KMS-11 (cell line): ENCODE measurements at regions not wholly inside any gene's neighbourhood (a gene's known extent, or its start where the extent isn't known, plus 50 kb on each side); places are given as distances from the start of the nearest gene placed in this dataset.

Experiments used
- H2AFZ ChIP-seq: fragments of 200-600 bp; sonication (generic); 2 replicates; pipeline ENCODE4 v1.6.1; 2016; ENCODE audit warnings: antibody characterized with exemption, mixed run types, low read depth
- H3K27ac ChIP-seq: fragments of 200-600 bp; sonication (generic); 2 replicates; pipeline ENCODE4 v1.6.1; 2016; ENCODE audit warnings: mild to moderate bottlenecking, mixed run types
- H3K27me3 ChIP-seq: fragments of 200-600 bp; sonication (generic); 2 replicates; pipeline ENCODE4 v1.6.1; 2017; ENCODE audit warnings: mild to moderate bottlenecking, low read depth, mixed run types, moderate library complexity; ENCODE audit not compliant: insufficient read depth
- H3K36me3 ChIP-seq: fragments of 200-600 bp; sonication (generic); 2 replicates; pipeline ENCODE4 v1.6.1; 2017; ENCODE audit warnings: mild to moderate bottlenecking, mixed run types; ENCODE audit not compliant: insufficient read depth
- H3K4me1 ChIP-seq: fragments of 200-600 bp; sonication (generic); 2 replicates; pipeline ENCODE4 v1.6.1; 2016; ENCODE audit warnings: mild to moderate bottlenecking, low read depth, mixed run types; ENCODE audit not compliant: poor library complexity, severe bottlenecking
- H3K4me2 ChIP-seq: fragments of 200-600 bp; sonication (generic); 2 replicates; pipeline ENCODE4 v1.7.0; 2016; ENCODE audit warnings: mild to moderate bottlenecking, mixed run types
- H3K4me3 ChIP-seq: fragments of 200-600 bp; sonication (generic); IDR thresholded peaks from 2 replicates; pipeline ENCODE4 v1.6.1; 2017; ENCODE audit warnings: low read depth, low read length, mixed read lengths; ENCODE audit not compliant: insufficient read depth
- H3K79me2 ChIP-seq: fragments of 200-600 bp; sonication (generic); 2 replicates; pipeline ENCODE4 v1.6.1; 2016; ENCODE audit warnings: low read depth, mixed run types; ENCODE audit not compliant: insufficient read depth
- H3K9ac ChIP-seq: fragments of 200-600 bp; sonication (generic); 2 replicates; pipeline ENCODE4 v1.6.1; 2016; ENCODE audit warnings: mild to moderate bottlenecking, mixed run types
- H4K20me1 ChIP-seq: fragments of 200-600 bp; sonication (generic); 2 replicates; pipeline ENCODE4 v1.6.1; 2016; ENCODE audit warnings: mild to moderate bottlenecking, mixed run types; ENCODE audit not compliant: insufficient read depth
- CTCF ChIP-seq: fragments of 200-600 bp; sonication (generic); conservative IDR thresholded peaks from 2 replicates; pipeline ENCODE4 v1.6.1; 2017; ENCODE audit warnings: low read depth, mild to moderate bottlenecking, antibody characterized with exemption, low read length, moderate library complexity, mixed read lengths

GRCh38 chr9:119722384-119722783, 353.1 kb upstream of the BRINP1 start:
- Histone ChIP-seq H3K4me3 (no peak overlapping the region), H2AFZ (no peak overlapping the region), H3K9ac (no peak overlapping the region), H3K27me3 (no peaks in the 10 kb centered on the region), H3K4me2 (no peak overlapping the region), H3K4me1 (no peaks in the 10 kb centered on the region), H3K27ac (no peak overlapping the region), H3K79me2 (no peaks in the 10 kb centered on the region), H3K36me3 (no peaks in the 10 kb centered on the region), H4K20me1 (no peaks in the 10 kb centered on the region)
- TF ChIP-seq CTCF = no peak

- Histone ChIP-seq H3K4me3 (no peak overlapping the region), H3K27me3 (no peaks in the 10 kb centered on the region), H3K27ac (no peak overlapping the region), H3K4me2 (no peak overlapping the region), H2AFZ (no peak overlapping the region), H3K9ac (no peak overlapping the region), H3K79me2 (no peaks in the 10 kb centered on the region), H3K36me3 (no peaks in the 10 kb centered on the region), H3K4me1 (no peaks in the 10 kb centered on the region), H4K20me1 (no peaks in the 10 kb centered on the region)
- TF ChIP-seq CTCF = no peak
Measured at GRCh38 chr9:119712325-119712724, 343.1 kb upstream of the BRINP1 start.

- Histone ChIP-seq H3K4me2 (no peak overlapping the region), H3K27me3 (no peaks in the 10 kb centered on the region), H3K36me3 (no peaks in the 10 kb centered on the region), H3K4me1 (no peaks in the 10 kb centered on the region), H3K27ac (no peak overlapping the region), H3K79me2 (no peaks in the 10 kb centered on the region), H2AFZ (no peak overlapping the region), H3K9ac (no peak overlapping the region), H3K4me3 (no peak overlapping the region), H4K20me1 (no peaks in the 10 kb centered on the region)
- no peak for TF ChIP-seq CTCF
Measured at GRCh38 chr9:119709431-119709830, 340.2 kb upstream of the BRINP1 start.

GRCh38 chr9:119707228-119707845, 338.1 kb upstream of the BRINP1 start:
- no peak overlapping the region for H3K9ac ChIP-seq
- H3K4me2 ChIP-seq = no peak overlapping the region
- H4K20me1 ChIP-seq = no peaks in the 10 kb centered on the region
- H3K27me3 ChIP-seq = no peaks in the 10 kb centered on the region
- no peak overlapping the region for H2AFZ ChIP-seq
- H3K4me3 ChIP-seq = no peak overlapping the region
- TF ChIP-seq CTCF = no peak
- no peaks in the 10 kb centered on the region for H3K36me3 ChIP-seq
- no peaks in the 10 kb centered on the region for H3K79me2 ChIP-seq
- H3K27ac ChIP-seq = no peak overlapping the region
- no peaks in the 10 kb centered on the region for H3K4me1 ChIP-seq
